H1 (cell line): ENCODE measurements at regions not wholly inside any gene's neighbourhood (a gene's known extent, or its start where the extent isn't known, plus 50 kb on each side); places are given as distances from the start of the nearest gene placed in this dataset.

Experiments
- CTCF ChIA-PET: fragments of 300-600 bp; sonication (Branson Sonifier 250); formaldehyde crosslinking; loops from one replicate; lab custom pipeline; 2021; ENCODE audit not compliant: partially characterized antibody; lab: Charles Lee
- POLR2A ChIA-PET: fragments of 300-600 bp; sonication (Branson Sonifier 250); formaldehyde crosslinking; loops from one replicate; lab custom pipeline; 2021; ENCODE audit warnings: inconsistent platforms; ENCODE audit not compliant: partially characterized antibody; lab: Charles Lee
- DNase-seq, 2 experiments: peaks; one replicate each; pipeline versions ENCODE4 v3.0.0 to v3.0.0-alpha.2; 2010 to 2022; ENCODE audit warnings: low spot score in 2 of 2, low read depth in 1 of 2, mixed read lengths in 1 of 2
- FAIRE-seq: peaks from 2 replicates; lab custom pipeline; 2011; peaks lifted over from hg19 to GRCh38; lab: Jason Lieb, UNC
- H2AFZ ChIP-seq: 2 replicates; pipeline ENCODE4 v1.8.1; 2012; ENCODE audit warnings: low read length, inconsistent platforms
- H2AK5ac ChIP-seq: 2 replicates; pipeline ENCODE4 v1.6.1; 2013; ENCODE audit warnings: low read depth, low read length
- H2BK120ac ChIP-seq: replicated peaks from 2 replicates; pipeline ENCODE3; 2013; ENCODE audit warnings: low read depth, low read length, inconsistent platforms
- H2BK12ac ChIP-seq: 2 replicates; pipeline ENCODE4 v1.6.1; 2013; ENCODE audit warnings: low read depth, low read length
- H2BK15ac ChIP-seq: 2 replicates; pipeline ENCODE4 v1.6.1; 2013; ENCODE audit warnings: low read length
- H2BK20ac ChIP-seq: 2 replicates; pipeline ENCODE4 v1.6.1; 2013; ENCODE audit warnings: low read length
- H2BK5ac ChIP-seq: 2 replicates; pipeline ENCODE4 v1.6.1; 2013; ENCODE audit warnings: low read depth, low read length
- H3K14ac ChIP-seq: 2 replicates; pipeline ENCODE4 v1.6.1; 2013; ENCODE audit warnings: inconsistent platforms; ENCODE audit not compliant: insufficient read length
- H3K18ac ChIP-seq: 2 replicates; pipeline ENCODE4 v1.6.1; 2013; ENCODE audit warnings: low read length; ENCODE audit errors: extremely low read depth
- H3K23ac ChIP-seq: 2 replicates; pipeline ENCODE4 v1.6.1; 2013; ENCODE audit warnings: inconsistent platforms; ENCODE audit not compliant: insufficient read length
- H3K23me2 ChIP-seq: 2 replicates; pipeline ENCODE4 v1.6.1; 2013; ENCODE audit warnings: low read depth, low read length
- H3K27ac ChIP-seq: 2 replicates; pipeline ENCODE4 v1.6.1; 2011; ENCODE audit warnings: low read depth, low read length, inconsistent platforms
- H3K27me3 ChIP-seq, 4 experiments: replicated peaks in 1 of 4; 1 replicate in 1 of 4; 2 replicates in 3 of 4; pipeline versions ENCODE4 v1.6.1 to v1.8.1; 2011 to 2013; ENCODE audit warnings: low read length in 3 of 4, mild to moderate bottlenecking in 3 of 4, inconsistent platforms in 2 of 4, mixed read lengths in 2 of 4, moderate library complexity in 1 of 4; ENCODE audit not compliant: control insufficient read depth in 3 of 4, insufficient read depth in 3 of 4; ENCODE audit errors: extremely low read depth in 1 of 4
- H3K36me3 ChIP-seq, 4 experiments: 2 replicates each; pipeline versions ENCODE4 v1.6.1 to v1.8.1; 2011 to 2013; ENCODE audit warnings: mild to moderate bottlenecking in 4 of 4, low read length in 3 of 4, moderate library complexity in 2 of 4, control low read depth in 1 of 4, inconsistent platforms in 1 of 4; ENCODE audit not compliant: insufficient read depth in 4 of 4, control insufficient read depth in 2 of 4
- H3K4ac ChIP-seq: replicated peaks from 2 replicates; pipeline ENCODE3; 2013; ENCODE audit warnings: low read length, low read depth, mixed read lengths, inconsistent platforms; ENCODE audit not compliant: insufficient read length
- H3K4me1 ChIP-seq, 4 experiments: replicated peaks in 1 of 4; 1 replicate in 1 of 4; 2 replicates in 3 of 4; pipeline versions ENCODE4 v1.6.1 to v1.8.1; 2011 to 2013; ENCODE audit warnings: low read length in 3 of 4, inconsistent platforms in 2 of 4, mixed read lengths in 1 of 4; ENCODE audit not compliant: insufficient read depth in 4 of 4, control insufficient read depth in 3 of 4
- H3K4me2 ChIP-seq, 2 experiments: 2 replicates each; pipeline versions ENCODE4 v1.6.1 to v1.8.1; 2011 to 2013; ENCODE audit warnings: low read depth in 2 of 2, low read length in 2 of 2, control low read depth in 1 of 2, inconsistent platforms in 1 of 2, mild to moderate bottlenecking in 1 of 2; ENCODE audit not compliant: insufficient read depth in 1 of 2
- H3K4me3 ChIP-seq, 4 experiments: fragments of 200-600, 300-600 bp in 1 of 4; sonication (generic), shearing (Covaris generic), sonication (Bioruptor Twin) in 1 of 4; 2 replicates each; pipeline versions ENCODE4 v1.5.1 to v1.8.1; 2011 to 2016; ENCODE audit warnings: low read length in 4 of 4, low read depth in 3 of 4, control low read depth in 2 of 4, inconsistent platforms in 2 of 4, mild to moderate bottlenecking in 2 of 4, mixed read lengths in 1 of 4, moderate library complexity in 1 of 4; ENCODE audit not compliant: insufficient read depth in 2 of 4; ENCODE audit errors: extremely low read depth in 1 of 4
- H3K56ac ChIP-seq: replicated peaks from 2 replicates; pipeline ENCODE3; 2013; ENCODE audit warnings: low read depth, mild to moderate bottlenecking, mixed read lengths, low read length, inconsistent platforms; ENCODE audit not compliant: insufficient read length
- H3K79me1 ChIP-seq: 2 replicates; pipeline ENCODE4 v1.6.1; 2013; ENCODE audit warnings: low read depth, low read length, control low read depth
- H3K79me2 ChIP-seq, 2 experiments: 2 replicates each; pipeline versions ENCODE4 v1.6.1 to v1.8.1; 2012 to 2013; ENCODE audit warnings: low read length in 2 of 2, mild to moderate bottlenecking in 2 of 2, inconsistent platforms in 1 of 2; ENCODE audit not compliant: insufficient read depth in 2 of 2, control insufficient read depth in 1 of 2
- H3K9ac ChIP-seq, 4 experiments: replicated peaks in 1 of 4; 1 replicate in 1 of 4; 2 replicates in 3 of 4; pipeline versions ENCODE4 v1.6.1 to v1.8.1; 2011 to 2013; ENCODE audit warnings: low read depth in 3 of 4, low read length in 3 of 4, control low read depth in 2 of 4, mild to moderate bottlenecking in 2 of 4, moderate library complexity in 2 of 4, inconsistent platforms in 1 of 4; ENCODE audit errors: extremely low read depth in 1 of 4
- H3K9me3 ChIP-seq, 2 experiments: 2 replicates each; pipeline versions ENCODE4 v1.6.1 to v1.8.1; 2012 to 2013; ENCODE audit warnings: mild to moderate bottlenecking in 2 of 2, moderate library complexity in 2 of 2, control low read depth in 1 of 2, inconsistent platforms in 1 of 2, low read depth in 1 of 2, low read length in 1 of 2, mixed read lengths in 1 of 2; ENCODE audit not compliant: insufficient read depth in 2 of 2
- H4K20me1 ChIP-seq, 2 experiments: replicated peaks in 1 of 2; 2 replicates each; pipeline versions ENCODE3 to v1.8.1; 2011 to 2013; ENCODE audit warnings: inconsistent platforms in 2 of 2, low read length in 2 of 2, mild to moderate bottlenecking in 1 of 2; ENCODE audit not compliant: insufficient read depth in 2 of 2, control insufficient read depth in 1 of 2
- H4K5ac ChIP-seq: 2 replicates; pipeline ENCODE4 v1.6.1; 2013; ENCODE audit warnings: low read length, low read depth, mixed read lengths, inconsistent platforms; ENCODE audit not compliant: insufficient read length
- H4K8ac ChIP-seq: 2 replicates; pipeline ENCODE4 v1.8.0; 2013; ENCODE audit warnings: mild to moderate bottlenecking, moderate library complexity, low read length, inconsistent platforms; ENCODE audit not compliant: insufficient read depth; ENCODE audit errors: extremely low read depth
- H4K91ac ChIP-seq: replicated peaks from 2 replicates; pipeline ENCODE3; 2013; ENCODE audit warnings: low read length, mixed read lengths, inconsistent platforms; ENCODE audit not compliant: insufficient read length
- ATF3 ChIP-seq: IDR thresholded peaks from 2 replicates; pipeline ENCODE4 v1.6.1; 2011; ENCODE audit warnings: low read depth, mild to moderate bottlenecking, low read length; ENCODE audit not compliant: insufficient read depth
- BCL11A ChIP-seq, 2 experiments: IDR thresholded peaks; one replicate each; pipeline ENCODE4 v1.6.1; 2011; ENCODE audit warnings: low read depth in 2 of 2, low read length in 2 of 2, mild to moderate bottlenecking in 2 of 2
- BRCA1 ChIP-seq: IDR thresholded peaks from 2 replicates; pipeline ENCODE4 v1.6.1; 2012; ENCODE audit warnings: low read depth, low read length, improper control_type of control experiment
- CTBP2 ChIP-seq: IDR thresholded peaks from 2 replicates; pipeline ENCODE4 v1.7.0; 2011; ENCODE audit warnings: borderline replicate concordance, mild to moderate bottlenecking, moderate library complexity, mixed read lengths, low read length; ENCODE audit not compliant: insufficient read depth, insufficient read length
- KDM5A ChIP-seq: fragments of 200-600 bp; IDR thresholded peaks from 2 replicates; pipeline ENCODE4 v1.7.1; 2012; ENCODE audit warnings: mild to moderate bottlenecking, low read length, inconsistent platforms, mixed read lengths
- MAX ChIP-seq: IDR thresholded peaks from 2 replicates; pipeline ENCODE4 v1.6.1; 2012; ENCODE audit warnings: inconsistent platforms
- PHF8 ChIP-seq: fragments of 200-600 bp; sonication (generic); conservative IDR thresholded peaks from 2 replicates; pipeline ENCODE4 v1.7.1; 2012; ENCODE audit warnings: low read depth, mild to moderate bottlenecking, inconsistent platforms, low read length, moderate library complexity
- RXRA ChIP-seq: IDR thresholded peaks from 2 replicates; pipeline ENCODE4 v1.6.1; 2011; ENCODE audit warnings: low read depth, mild to moderate bottlenecking, low read length, moderate library complexity; ENCODE audit not compliant: insufficient read depth
- SP1 ChIP-seq: IDR thresholded peaks from 2 replicates; pipeline ENCODE4 v1.6.1; 2011; ENCODE audit warnings: low read depth, low read length
- SP2 ChIP-seq: IDR thresholded peaks from 2 replicates; pipeline ENCODE4 v1.6.1; 2012; ENCODE audit warnings: mild to moderate bottlenecking, low read length, inconsistent platforms
- TBP ChIP-seq: IDR thresholded peaks from 2 replicates; pipeline ENCODE4 v1.6.1; 2011; ENCODE audit warnings: low read depth, low read length, improper control_type of control experiment
- TEAD4 ChIP-seq: IDR thresholded peaks from 2 replicates; pipeline ENCODE4 v1.6.1; 2012; ENCODE audit warnings: low read depth, low read length, inconsistent platforms, mixed read lengths
- USF2 ChIP-seq: IDR thresholded peaks from 2 replicates; pipeline ENCODE4 v1.6.1; 2011; ENCODE audit warnings: low read length, improper control_type of control experiment
- YY1 ChIP-seq: IDR thresholded peaks from 2 replicates; pipeline ENCODE4 v1.6.1; 2011; ENCODE audit warnings: low read depth, mild to moderate bottlenecking, low read length
- WGBS, 2 experiments: shearing (Covaris generic) in 1 of 2; methylation state at CpG; one replicate each; pipeline versions ENCODE4 v1.1.6 to v1.1.7; 2013 to 2015; ENCODE audit warnings: low lambda C conversion rate in 2 of 2, mixed read lengths in 2 of 2, inconsistent platforms in 1 of 2, low coverage in 1 of 2, missing lambda C conversion rate in 1 of 2; ENCODE audit not compliant: insufficient replicate concordance in 2 of 2, insufficient coverage in 1 of 2, insufficient read length in 1 of 2; ENCODE audit errors: extremely low coverage in 1 of 2, missing lambda C conversion rate in 1 of 2; 5-methylcytosine and 5-hydroxymethylcytosine counted together

GRCh38 chrX:3806630-3807029 lies 93.2 kb upstream of the PRKX start:
- H3K23ac ChIP-seq, result no peak overlapping the region
- H4K8ac ChIP-seq, result no peak overlapping the region
- H2AFZ ChIP-seq, result no peak overlapping the region
- H2BK120ac ChIP-seq, result no peak overlapping the region
- no peak overlapping the region for H3K4me3 ChIP-seq
- H3K27me3 ChIP-seq, result no peaks in the 10 kb centered on the region
- WGBS, 2 experiments, result 71% methylated on average over 8 of the region's 10 CpGs; no CpG with 5 or more reads in 1 of the 2 experiments
- no peak overlapping the region for H2AK5ac ChIP-seq
- H3K14ac ChIP-seq, result no peak overlapping the region
- H3K79me2 ChIP-seq, result no peaks in the 10 kb centered on the region
- H3K27ac ChIP-seq, result no peak overlapping the region
- H3K9ac ChIP-seq, result no peak overlapping the region
- H2BK15ac ChIP-seq, result no peak overlapping the region
- POLR2A ChIA-PET, result no interaction called here
- no peak overlapping the region for H3K18ac ChIP-seq
- no peak for FAIRE-seq
- CTCF ChIA-PET, result interaction anchor here (0.6 kb wide), 1 partner anchor 11 kb away, joined by 3 read pairs; no protein-coding TSS in a partner anchor
- no peak overlapping the region for H4K91ac ChIP-seq
- no peak overlapping the region for H2BK12ac ChIP-seq
- no peaks in the 10 kb centered on the region for H3K9me3 ChIP-seq
- no peak overlapping the region for H3K56ac ChIP-seq
- H3K4ac ChIP-seq, result no peak overlapping the region
- H4K5ac ChIP-seq, result no peak overlapping the region
- DNase-seq, result no peak
- H2BK20ac ChIP-seq, result no peak overlapping the region
- H3K36me3 ChIP-seq, result no peaks in the 10 kb centered on the region
- H3K23me2 ChIP-seq, result no peaks in the 10 kb centered on the region
- H2BK5ac ChIP-seq, result no peak overlapping the region
- H3K79me1 ChIP-seq, result no peaks in the 10 kb centered on the region
- no peaks in the 10 kb centered on the region; a peak in 3 of 7 replicates for H3K4me1 ChIP-seq
- H3K4me2 ChIP-seq, result no peak overlapping the region
- no peaks in the 10 kb centered on the region for H4K20me1 ChIP-seq
- TF ChIP-seq MAX, result no peak
- no peak for TF ChIP-seq BRCA1
- TF ChIP-seq TEAD4, result no peak
- no peak for TF ChIP-seq TBP
- TF ChIP-seq USF2, result no peak
- TF ChIP-seq BCL11A (IDR thresholded peaks at IDR 0.05; ENCODE audit: low read depth in 2 of 2, low read length in 2 of 2), result no peak
- TF ChIP-seq CTBP2, result no peak
- TF ChIP-seq KDM5A, result no peak
- no peak for TF ChIP-seq YY1
- TF ChIP-seq SP2, result no peak
- no peak for TF ChIP-seq ATF3
- TF ChIP-seq SP1, result no peak
- no peak for TF ChIP-seq PHF8
- no peak for TF ChIP-seq RXRA
